ENCODE measurements at regions not wholly inside any gene's neighbourhood (a gene's known extent, or its start where the extent isn't known, plus 50 kb on each side); places are given as distances from the start of the nearest gene placed in this dataset.
"Not testable (repeated sequence)": the region's sequence is repeated elsewhere in the genome, so short reads cannot be mapped to it uniquely, and the experiment has no call there.

- TF ChIP-seq EP300 (IDR thresholded peaks at IDR 0.05); POLR2AphosphoS5 (IDR thresholded peaks at IDR 0.05); CTCF (IDR thresholded peaks at IDR 0.05); POLR2A (IDR thresholded peaks at IDR 0.05; ENCODE audit: low read depth): not testable (repeated sequence)
Observed at GRCh38 chr7:121712961-121713360, 160.0 kb upstream of the PTPRZ1 start.

Data from esophagus muscularis mucosa (tissue), 4 donors.